Raji (cell line): ENCODE measurements at regions not wholly inside any gene's neighbourhood (a gene's known extent, or its start where the extent isn't known, plus 50 kb on each side); places are given as distances from the start of the nearest gene placed in this dataset.

Experiments
- POLR2A ChIP-seq: IDR thresholded peaks from 2 replicates; pipeline ENCODE4 v1.6.1; 2011; ENCODE audit warnings: low read depth, low read length, control low read depth; ENCODE audit not compliant: insufficient read depth

- TF ChIP-seq POLR2A, result no peak
Measured at GRCh38 chr15:70272565-70273355, 175.0 kb upstream of the TLE3 start.

- TF ChIP-seq POLR2A, result no peak
Measured at GRCh38 chr15:70271422-70272088, 173.8 kb upstream of the TLE3 start.

DNA sequence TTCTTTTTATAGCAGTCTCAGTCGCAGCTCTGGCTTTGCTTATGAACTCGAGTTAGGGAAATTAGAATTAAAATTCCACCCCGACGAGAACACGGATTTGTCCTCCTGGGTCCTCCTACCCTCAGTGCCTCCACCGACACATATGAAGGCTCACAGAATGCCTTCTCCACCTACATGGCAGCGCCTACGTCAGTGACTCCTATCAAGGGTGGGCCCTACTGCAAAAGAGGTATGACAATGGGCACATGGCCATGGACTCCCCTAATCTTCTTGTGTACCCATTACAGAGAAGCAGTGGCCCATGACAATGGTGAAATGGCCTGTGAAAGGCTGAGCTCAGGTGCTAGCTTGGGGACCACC is 173.0 kb upstream of the TLE3 start:
- TF ChIP-seq POLR2A, result no peak

GRCh38 chr15:70269991-70270751 is 172.5 kb upstream of the TLE3 start:
- TF ChIP-seq POLR2A, result no peak

DNA sequence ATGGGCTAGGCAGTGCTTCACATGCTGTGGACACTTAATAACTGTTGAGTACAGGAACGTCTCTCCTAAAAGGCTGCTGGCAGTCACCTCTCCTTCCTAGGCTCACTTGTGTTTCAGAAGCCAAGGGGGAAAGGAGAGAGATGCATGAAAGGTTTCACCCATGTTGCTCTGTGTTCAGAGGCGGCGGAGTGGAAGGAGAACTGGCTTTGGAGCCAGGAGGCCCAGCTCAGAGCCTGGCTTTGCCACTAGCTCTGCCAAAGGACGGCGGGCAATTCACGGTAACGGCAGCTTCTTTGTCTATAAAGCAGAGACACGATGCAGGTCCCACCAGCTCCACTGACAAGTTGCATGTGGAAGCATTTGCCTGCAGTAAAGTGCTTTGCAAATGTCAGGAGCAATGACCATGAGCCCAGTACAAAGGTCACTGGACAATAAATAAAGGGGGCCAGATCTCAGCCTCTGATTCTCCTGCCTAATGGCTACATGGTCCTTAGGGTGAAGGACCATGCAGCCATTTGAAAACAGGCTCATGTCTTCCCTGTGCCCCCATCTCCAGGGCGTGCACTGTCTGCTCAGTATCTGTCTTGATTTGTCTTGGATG is 171.7 kb upstream of the TLE3 start:
- TF ChIP-seq POLR2A, result no peak

DNA sequence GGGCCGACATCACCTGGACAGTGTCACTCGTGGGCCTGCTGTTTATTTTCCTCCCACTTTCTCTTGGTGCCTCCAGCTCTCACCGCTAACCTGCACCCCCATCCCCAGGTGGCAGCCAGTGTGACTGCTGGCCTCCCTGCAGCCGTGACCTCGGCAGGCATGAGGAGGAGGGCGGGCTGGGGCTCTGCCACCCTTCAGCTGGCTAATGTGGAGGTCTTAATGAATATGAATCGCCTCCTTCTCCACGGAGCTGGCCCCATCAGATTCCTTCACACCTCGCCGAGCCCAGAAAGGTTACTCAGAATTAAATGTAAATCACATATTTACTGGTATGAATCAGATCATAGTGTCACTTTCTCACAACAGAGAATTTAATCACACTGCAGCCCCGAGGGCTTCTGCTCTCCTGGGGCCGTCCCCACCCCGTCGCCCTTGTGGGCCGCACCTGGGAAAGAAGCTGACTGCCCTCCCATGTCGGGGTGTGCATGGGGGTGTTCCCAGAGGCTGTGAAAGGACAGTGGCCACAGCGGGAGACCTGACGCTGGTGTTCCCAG is 171.1 kb upstream of the TLE3 start:
- no peak for TF ChIP-seq POLR2A

- TF ChIP-seq POLR2A, result no peak
Measured at GRCh38 chr15:70267879-70268278, 170.2 kb upstream of the TLE3 start.

DNA sequence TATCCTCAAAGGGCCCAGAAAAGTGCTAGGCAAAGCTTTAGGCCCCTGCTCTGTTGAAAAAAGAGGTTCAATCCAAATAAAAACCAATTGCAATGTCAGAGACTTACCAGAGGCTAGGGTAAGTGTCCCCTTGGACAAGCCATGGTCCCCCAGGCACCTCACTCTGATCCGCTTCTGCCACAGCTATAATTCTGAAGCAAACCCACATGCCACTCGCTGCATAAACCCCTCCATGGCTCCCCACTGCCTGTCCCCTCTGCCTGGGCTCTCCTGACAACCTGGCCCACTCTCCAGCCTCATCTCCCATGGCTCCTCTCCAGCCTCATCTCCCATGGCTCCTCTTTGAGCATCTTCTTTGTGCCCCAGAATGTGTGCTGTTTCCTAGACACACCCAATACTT is 169.6 kb upstream of the TLE3 start:
- no peak for TF ChIP-seq POLR2A

GRCh38 chr15:70266412-70267121 is 168.8 kb upstream of the TLE3 start:
- TF ChIP-seq POLR2A, result no peak

- TF ChIP-seq POLR2A, result no peak
Measured at GRCh38 chr15:70265986-70266385, 168.3 kb upstream of the TLE3 start.

GRCh38 chr15:70265466-70265978 is 167.8 kb upstream of the TLE3 start:
- TF ChIP-seq POLR2A, result no peak

DNA sequence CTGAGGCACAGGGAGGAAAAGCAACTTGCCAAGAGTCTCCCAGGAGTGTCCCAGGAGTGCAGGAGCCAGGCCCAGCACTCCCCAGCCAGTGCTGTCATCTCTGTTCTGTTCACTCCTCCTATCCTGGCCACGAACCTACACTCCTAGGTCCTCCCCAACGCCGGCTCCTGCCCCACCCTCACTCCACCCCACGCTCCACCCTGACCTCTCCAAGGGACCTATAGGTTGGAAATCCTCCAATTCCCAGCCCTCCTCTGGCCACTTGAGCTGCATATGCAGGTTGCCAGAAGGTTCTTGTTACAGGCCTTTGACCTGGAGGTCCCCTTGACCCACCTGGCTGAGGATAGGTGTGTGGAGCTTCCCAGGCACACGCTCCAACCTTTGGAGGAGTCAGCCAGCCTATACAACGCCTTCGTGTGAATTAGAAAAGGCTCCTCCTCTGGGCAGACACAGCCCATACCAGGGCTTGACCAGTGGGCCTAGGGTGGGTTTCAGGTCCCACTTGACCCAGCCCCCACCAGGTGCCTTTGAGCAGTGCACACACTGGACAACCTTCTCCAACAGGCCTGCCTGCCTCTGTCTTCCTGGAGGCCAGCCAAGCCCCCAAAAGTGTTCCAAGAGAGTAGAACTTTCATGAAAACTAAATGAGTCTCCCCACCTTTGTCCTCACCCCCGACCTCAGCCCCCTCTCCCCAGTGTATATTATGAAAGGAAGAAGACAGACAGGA is 167.2 kb upstream of the TLE3 start:
- no peak for TF ChIP-seq POLR2A

DNA sequence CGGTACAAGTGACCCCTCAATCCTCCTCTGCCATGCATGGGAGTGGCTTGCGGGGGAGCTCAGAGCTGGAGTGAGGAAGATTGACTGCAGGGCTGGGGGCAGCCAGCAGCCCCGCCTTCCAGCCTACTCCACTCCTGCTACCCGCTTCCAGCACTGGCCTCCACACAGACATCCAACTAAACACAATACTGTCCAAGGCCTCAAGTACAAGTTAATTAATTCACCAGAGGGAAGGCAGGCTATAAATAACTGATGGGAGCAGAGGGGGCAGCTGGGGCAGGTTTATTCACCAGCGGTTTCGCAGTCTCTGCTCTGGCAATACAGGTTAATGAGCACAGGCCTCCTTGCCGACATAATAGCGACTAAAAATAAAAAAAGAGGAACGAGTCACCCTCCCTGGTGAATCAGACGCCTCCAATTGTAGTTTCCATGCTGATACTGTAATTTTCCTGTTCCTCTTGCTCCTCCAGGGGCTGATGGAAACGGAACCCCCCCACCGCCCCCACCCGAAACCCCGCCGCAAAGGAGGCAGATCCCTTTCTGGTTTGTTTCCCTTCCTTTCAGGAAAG is 166.4 kb upstream of the TLE3 start:
- no peak for TF ChIP-seq POLR2A
